ENCODE measurements at regions not wholly inside any gene's neighbourhood (a gene's known extent, or its start where the extent isn't known, plus 50 kb on each side); places are given as distances from the start of the nearest gene placed in this dataset.

DNA sequence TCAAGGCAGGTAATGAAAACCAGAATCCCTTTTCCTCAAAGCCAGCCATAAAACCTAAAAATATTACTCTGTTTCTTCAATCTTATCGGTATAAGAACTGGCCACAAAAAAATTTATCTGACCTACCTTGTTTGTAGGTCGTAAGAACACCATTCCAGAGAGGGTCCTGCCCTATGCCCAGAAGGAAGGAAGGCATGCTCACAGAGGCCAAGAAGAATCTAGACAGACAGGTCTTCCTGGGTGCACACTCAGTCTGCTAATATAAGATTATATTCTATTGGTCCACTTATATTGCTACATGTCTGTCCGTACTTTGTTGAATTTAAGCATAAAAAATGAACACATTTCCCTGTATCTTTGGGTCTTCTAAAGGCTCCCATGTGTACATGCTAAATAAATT is 2136.1 kb upstream of the PCDH20 start:
- no peak overlapping the region for H3K4me2 ChIP-seq (ENCODE audit: low read depth, low read length)
- no peaks in the 10 kb centered on the region for H3K79me2 ChIP-seq (ENCODE audit: insufficient read depth, low read length)
- FAIRE-seq (no peak), ATAC-seq (no peak), DNase-seq (ENCODE audit: low spot score) (no peak)
- 0% methylated on average over 3 of the region's 3 CpGs for WGBS (ENCODE audit: low lambda C conversion rate)
- no peaks in the 10 kb centered on the region for H3K9me3 ChIP-seq (ENCODE audit: low read length)
- no peaks in the 10 kb centered on the region for H3K36me3 ChIP-seq (replicated peaks in 1 of 2; ENCODE audit: control insufficient read depth in 1 of 2, insufficient read depth in 2 of 2, low read length in 2 of 2)
- intact Hi-C loops (cut with micrococcal nuclease; ENCODE audit: unreplicated experiment) = no loop called here
- ChIA-PET POLR2A (no interaction called here), CTCF (ENCODE audit: low intra/inter-chr PET ratio, low total read pairs) (no interaction called here)
- no peak overlapping the region for H2AFZ ChIP-seq (ENCODE audit: low read length)
- in situ Hi-C loops (cut with HindIII; ENCODE audit: extremely low pct_ligation_motif_present, low pct_unique_long_range_greater_than_20kb) = no loop called here
- TF ChIP-seq, protein P1, sequence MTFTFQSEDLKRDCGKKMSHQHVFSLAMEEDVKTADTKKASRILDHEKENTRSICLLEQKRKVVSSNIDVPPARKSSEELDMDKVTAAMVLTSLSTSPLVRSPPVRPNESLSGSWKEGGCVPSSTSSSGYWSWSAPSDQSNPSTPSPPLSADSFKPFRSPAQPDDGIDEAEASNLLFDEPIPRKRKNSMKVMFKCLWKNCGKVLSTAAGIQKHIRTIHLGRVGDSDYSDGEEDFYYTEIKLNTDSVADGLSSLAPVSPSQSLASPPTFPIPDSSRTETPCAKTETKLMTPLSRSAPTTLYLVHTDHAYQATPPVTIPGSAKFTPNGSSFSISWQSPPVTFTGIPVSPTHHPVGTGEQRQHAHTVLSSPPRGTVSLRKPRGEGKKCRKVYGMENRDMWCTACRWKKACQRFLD (CRISPR knock-in tag; IDR thresholded peaks at IDR 0.05; ENCODE audit: borderline replicate concordance) = no peak
- no peak for TF ChIP-seq HMG20B (CRISPR knock-in tag; conservative IDR thresholded peaks at IDR 0.05)
- TF ChIP-seq ZFP36L2 (CRISPR knock-in tag; IDR thresholded peaks at IDR 0.05) = no peak
- TF ChIP-seq ZNF101 (CRISPR knock-in tag; IDR thresholded peaks at IDR 0.05; ENCODE audit: borderline replicate concordance, low read depth) = no peak
- TF ChIP-seq, protein P2, sequence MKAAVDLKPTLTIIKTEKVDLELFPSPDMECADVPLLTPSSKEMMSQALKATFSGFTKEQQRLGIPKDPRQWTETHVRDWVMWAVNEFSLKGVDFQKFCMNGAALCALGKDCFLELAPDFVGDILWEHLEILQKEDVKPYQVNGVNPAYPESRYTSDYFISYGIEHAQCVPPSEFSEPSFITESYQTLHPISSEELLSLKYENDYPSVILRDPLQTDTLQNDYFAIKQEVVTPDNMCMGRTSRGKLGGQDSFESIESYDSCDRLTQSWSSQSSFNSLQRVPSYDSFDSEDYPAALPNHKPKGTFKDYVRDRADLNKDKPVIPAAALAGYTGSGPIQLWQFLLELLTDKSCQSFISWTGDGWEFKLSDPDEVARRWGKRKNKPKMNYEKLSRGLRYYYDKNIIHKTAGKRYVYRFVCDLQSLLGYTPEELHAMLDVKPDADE (CRISPR knock-in tag; IDR thresholded peaks at IDR 0.05) = no peak
- no peak for TF ChIP-seq NR3C1 (CRISPR knock-in tag; IDR thresholded peaks at IDR 0.05)
- TF ChIP-seq DPF2 (CRISPR knock-in tag; IDR thresholded peaks at IDR 0.05; ENCODE audit: borderline replicate concordance, low read depth) = no peak
- TF ChIP-seq, protein P3, sequence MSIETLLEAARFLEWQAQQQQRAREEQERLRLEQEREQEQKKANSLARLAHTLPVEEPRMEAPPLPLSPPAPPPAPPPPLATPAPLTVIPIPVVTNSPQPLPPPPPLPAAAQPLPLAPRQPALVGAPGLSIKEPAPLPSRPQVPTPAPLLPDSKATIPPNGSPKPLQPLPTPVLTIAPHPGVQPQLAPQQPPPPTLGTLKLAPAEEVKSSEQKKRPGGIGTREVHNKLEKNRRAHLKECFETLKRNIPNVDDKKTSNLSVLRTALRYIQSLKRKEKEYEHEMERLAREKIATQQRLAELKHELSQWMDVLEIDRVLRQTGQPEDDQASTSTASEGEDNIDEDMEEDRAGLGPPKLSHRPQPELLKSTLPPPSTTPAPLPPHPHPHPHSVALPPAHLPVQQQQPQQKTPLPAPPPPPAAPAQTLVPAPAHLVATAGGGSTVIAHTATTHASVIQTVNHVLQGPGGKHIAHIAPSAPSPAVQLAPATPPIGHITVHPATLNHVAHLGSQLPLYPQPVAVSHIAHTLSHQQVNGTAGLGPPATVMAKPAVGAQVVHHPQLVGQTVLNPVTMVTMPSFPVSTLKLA (IDR thresholded peaks at IDR 0.05) = no peak
- TF ChIP-seq ZSCAN9 (CRISPR knock-in tag; IDR thresholded peaks at IDR 0.05; ENCODE audit: borderline replicate concordance) = no peak
- TF ChIP-seq, protein P4, sequence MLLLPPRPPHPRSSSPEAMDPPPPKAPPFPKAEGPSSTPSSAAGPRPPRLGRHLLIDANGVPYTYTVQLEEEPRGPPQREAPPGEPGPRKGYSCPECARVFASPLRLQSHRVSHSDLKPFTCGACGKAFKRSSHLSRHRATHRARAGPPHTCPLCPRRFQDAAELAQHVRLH (CRISPR knock-in tag; IDR thresholded peaks at IDR 0.05; ENCODE audit: borderline replicate concordance, low read depth) = no peak
- no peaks in the 10 kb centered on the region for H3K4me1 ChIP-seq (ENCODE audit: insufficient read depth, low read length)
- H3K27ac ChIP-seq (ENCODE audit: extremely low read length, insufficient read depth, low read length) = no peak overlapping the region
- no TSS peak for BruUV-seq (replicated peaks)
- no peaks in the 10 kb centered on the region for H3K27me3 ChIP-seq (ENCODE audit: control insufficient read depth in 1 of 2, insufficient read depth in 2 of 2, low read length in 2 of 2)
- H3K9ac ChIP-seq (ENCODE audit: insufficient read depth, low read depth, low read length) = no peak overlapping the region
- H4K20me1 ChIP-seq (ENCODE audit: insufficient read depth, low read length) = no peaks in the 10 kb centered on the region
- no peak overlapping the region for H3K4me3 ChIP-seq (replicated peaks in 1 of 3; ENCODE audit: insufficient read depth in 1 of 3, low read depth in 2 of 3, low read length in 3 of 3)
